Gastroesophageal sphincter (tissue), 3 donors: ENCODE measurements at regions not wholly inside any gene's neighbourhood (a gene's known extent, or its start where the extent isn't known, plus 50 kb on each side); places are given as distances from the start of the nearest gene placed in this dataset.

Source experiments
- CTCF ChIP-seq, 4 experiments: fragments of 200-600 bp in 2 of 4; fragments of 450-650 bp in 2 of 4; sonication (generic) in 1 of 4; IDR thresholded peaks; one replicate each; pipeline ENCODE4 v1.5.1; 2017 to 2019; ENCODE audit warnings: antibody characterized with exemption in 4 of 4, mild to moderate bottlenecking in 2 of 4, moderate library complexity in 2 of 4
- EP300 ChIP-seq: sonication (generic); formaldehyde crosslinking; IDR thresholded peaks from one replicate; pipeline ENCODE4 v1.6.1; 2017; ENCODE audit warnings: antibody characterized with exemption, mild to moderate bottlenecking
- POLR2A ChIP-seq, 2 donors: fragments of 450-650 bp; IDR thresholded peaks; one replicate each; pipeline ENCODE4 v1.6.1; 2017; ENCODE audit warnings: antibody characterized with exemption in 2 of 2, mild to moderate bottlenecking in 2 of 2, moderate library complexity in 1 of 2
- POLR2AphosphoS5 ChIP-seq: sonication (generic); formaldehyde crosslinking; IDR thresholded peaks from one replicate; pipeline ENCODE4 v1.6.1; 2017; ENCODE audit warnings: antibody characterized with exemption

DNA sequence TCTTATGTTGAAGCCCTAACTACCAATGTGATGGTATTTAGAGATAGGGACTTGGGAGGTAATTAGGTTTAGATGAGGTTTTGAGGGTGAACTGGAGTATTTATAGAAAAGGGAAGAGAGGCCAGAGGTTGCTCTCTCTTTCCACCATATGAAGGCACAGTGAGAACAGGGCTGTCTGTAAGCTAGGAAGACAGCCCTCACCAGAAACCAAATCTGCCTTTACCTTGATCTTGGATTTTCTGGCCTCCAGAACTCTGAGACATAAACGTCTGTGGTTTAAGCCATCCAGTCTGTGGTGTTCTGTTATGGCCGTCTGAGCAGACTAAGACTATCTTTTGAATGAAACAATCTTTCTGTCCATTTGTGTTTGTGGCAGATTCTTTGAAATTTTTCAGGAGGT lies 223.7 kb downstream of the PDHA2 start:
- TF ChIP-seq POLR2A (IDR thresholded peaks at IDR 0.05) (no peak), POLR2AphosphoS5 (no peak), CTCF (IDR thresholded peaks at IDR 0.05) (no peak), EP300 (no peak)
